ENCODE measurements at regions not wholly inside any gene's neighbourhood (a gene's known extent, or its start where the extent isn't known, plus 50 kb on each side); places are given as distances from the start of the nearest gene placed in this dataset.

GRCh38 chr18:2135309-2135708, 436.0 kb downstream of the METTL4 start:
- no peak for DNase-seq (ENCODE audit: extremely low read depth, low read depth)
- TF ChIP-seq CTCF (IDR thresholded peaks at IDR 0.05; ENCODE audit: low read depth, low read length), result no peak

- TF ChIP-seq CTCF (IDR thresholded peaks at IDR 0.05; ENCODE audit: low read depth, low read length), result no peak
- no peak for DNase-seq (ENCODE audit: extremely low read depth, low read depth)
These were observed 432.8 kb downstream of the METTL4 start for GRCh38 chr18:2138552-2138951.

DNA sequence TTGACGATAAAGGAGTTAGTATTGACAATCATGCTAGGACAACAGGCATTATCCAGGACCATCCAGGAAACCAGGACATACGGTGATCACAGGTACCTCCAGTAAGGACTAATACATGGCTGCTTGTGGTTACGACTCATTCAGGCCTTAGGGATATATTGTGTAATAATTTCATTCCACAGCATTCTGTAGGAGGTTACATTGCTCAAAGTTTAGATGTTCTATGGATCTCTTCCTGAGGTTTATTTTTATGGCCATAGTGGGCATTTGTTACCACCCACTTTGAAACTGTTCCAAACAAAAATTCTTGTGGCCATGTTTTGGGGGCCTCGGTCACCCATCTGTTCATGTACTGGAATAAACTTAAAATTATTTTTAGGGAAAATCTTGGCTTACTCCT, 431.6 kb downstream of the METTL4 start:
- no peak for DNase-seq (ENCODE audit: extremely low read depth, low read depth)
- TF ChIP-seq CTCF (IDR thresholded peaks at IDR 0.05; ENCODE audit: low read depth, low read length), result no peak

- DNase-seq (ENCODE audit: extremely low read depth, low read depth), result no peak
- TF ChIP-seq CTCF (IDR thresholded peaks at IDR 0.05; ENCODE audit: low read depth, low read length), result no peak
These were observed 427.7 kb downstream of the METTL4 start for GRCh38 chr18:2143636-2144035.

- no peak for TF ChIP-seq CTCF (IDR thresholded peaks at IDR 0.05; ENCODE audit: low read depth, low read length)
- no peak for DNase-seq (ENCODE audit: extremely low read depth, low read depth)
These were observed 426.5 kb downstream of the METTL4 start for GRCh38 chr18:2144811-2145210.

GRCh38 chr18:2146092-2146491, 425.2 kb downstream of the METTL4 start:
- DNase-seq (ENCODE audit: extremely low read depth, low read depth), result no peak
- TF ChIP-seq CTCF (IDR thresholded peaks at IDR 0.05; ENCODE audit: low read depth, low read length), result no peak

DNA sequence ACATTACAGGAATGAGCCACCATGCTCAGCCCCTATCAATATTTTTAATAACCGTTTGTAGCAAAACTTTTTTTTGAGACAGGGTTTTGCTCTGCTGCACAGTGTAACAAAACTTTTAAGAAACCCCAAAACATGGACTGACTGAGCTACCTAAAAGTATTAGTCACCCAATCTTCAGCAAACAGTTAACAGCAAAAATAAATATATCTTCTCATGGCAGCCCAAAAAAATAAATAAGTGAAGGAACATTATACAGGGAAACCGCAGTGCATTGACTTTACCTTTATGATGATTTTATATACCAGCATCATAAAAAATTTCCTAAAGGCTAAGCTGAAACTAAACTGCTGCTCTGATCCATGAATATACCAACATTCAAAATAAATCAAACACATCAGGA, 424.6 kb downstream of the METTL4 start:
- no peak for TF ChIP-seq CTCF (IDR thresholded peaks at IDR 0.05; ENCODE audit: low read depth, low read length)
- no peak for DNase-seq (ENCODE audit: extremely low read depth, low read depth)

Data from AG09319 (cell line).